GM12873 (cell line): ENCODE measurements at regions not wholly inside any gene's neighbourhood (a gene's known extent, or its start where the extent isn't known, plus 50 kb on each side); places are given as distances from the start of the nearest gene placed in this dataset.

Source experiments
- TF ChIP-seq, protein P1 (sequence below): IDR thresholded peaks from 2 replicates; pipeline ENCODE4 v1.5.1; 2012; ENCODE audit warnings: low read depth, mild to moderate bottlenecking, moderate library complexity, low read length, control low read depth; ENCODE audit not compliant: insufficient read depth; ENCODE audit errors: missing control alignments

DNA sequence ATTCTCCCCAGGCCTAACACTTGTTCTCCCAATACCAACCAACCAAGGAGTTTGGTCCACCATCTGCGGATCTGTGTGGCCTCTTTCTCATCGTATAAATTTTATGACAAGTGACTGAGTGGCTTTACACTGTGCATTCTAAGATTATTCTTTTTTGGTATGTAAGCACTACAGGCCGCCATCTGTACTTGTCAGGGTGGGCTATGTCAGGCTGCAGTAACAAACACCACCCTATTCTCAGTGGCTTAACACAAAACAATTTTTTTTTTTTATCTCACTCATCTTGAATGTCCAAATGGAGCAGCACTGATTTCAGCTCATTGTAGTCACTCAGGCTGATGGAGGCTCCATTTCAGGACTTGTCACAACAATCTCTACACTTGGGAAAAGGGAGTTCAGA is 412.7 kb upstream of the MIR17HG start:
- TF ChIP-seq, protein P1, sequence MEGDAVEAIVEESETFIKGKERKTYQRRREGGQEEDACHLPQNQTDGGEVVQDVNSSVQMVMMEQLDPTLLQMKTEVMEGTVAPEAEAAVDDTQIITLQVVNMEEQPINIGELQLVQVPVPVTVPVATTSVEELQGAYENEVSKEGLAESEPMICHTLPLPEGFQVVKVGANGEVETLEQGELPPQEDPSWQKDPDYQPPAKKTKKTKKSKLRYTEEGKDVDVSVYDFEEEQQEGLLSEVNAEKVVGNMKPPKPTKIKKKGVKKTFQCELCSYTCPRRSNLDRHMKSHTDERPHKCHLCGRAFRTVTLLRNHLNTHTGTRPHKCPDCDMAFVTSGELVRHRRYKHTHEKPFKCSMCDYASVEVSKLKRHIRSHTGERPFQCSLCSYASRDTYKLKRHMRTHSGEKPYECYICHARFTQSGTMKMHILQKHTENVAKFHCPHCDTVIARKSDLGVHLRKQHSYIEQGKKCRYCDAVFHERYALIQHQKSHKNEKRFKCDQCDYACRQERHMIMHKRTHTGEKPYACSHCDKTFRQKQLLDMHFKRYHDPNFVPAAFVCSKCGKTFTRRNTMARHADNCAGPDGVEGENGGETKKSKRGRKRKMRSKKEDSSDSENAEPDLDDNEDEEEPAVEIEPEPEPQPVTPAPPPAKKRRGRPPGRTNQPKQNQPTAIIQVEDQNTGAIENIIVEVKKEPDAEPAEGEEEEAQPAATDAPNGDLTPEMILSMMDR: no peak

DNA sequence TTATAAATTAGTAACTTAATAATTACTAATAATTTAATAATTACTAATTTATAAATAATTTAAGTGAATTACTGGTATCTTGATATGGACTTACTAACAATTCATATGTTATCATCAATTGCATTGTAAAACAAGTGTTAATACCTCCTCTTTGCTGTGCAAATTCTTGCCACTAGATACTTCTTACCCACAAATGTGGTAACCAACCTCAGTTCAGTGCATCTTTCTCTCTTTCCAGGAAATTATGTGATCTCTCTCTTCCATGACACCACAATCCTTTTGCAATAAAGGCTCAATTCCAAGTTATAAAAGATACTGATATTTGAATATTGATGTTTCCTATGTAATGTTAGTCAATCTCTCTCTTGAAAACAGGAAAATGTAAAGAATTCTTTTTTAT is 408.6 kb upstream of the MIR17HG start:
- TF ChIP-seq, protein P1: no peak

DNA sequence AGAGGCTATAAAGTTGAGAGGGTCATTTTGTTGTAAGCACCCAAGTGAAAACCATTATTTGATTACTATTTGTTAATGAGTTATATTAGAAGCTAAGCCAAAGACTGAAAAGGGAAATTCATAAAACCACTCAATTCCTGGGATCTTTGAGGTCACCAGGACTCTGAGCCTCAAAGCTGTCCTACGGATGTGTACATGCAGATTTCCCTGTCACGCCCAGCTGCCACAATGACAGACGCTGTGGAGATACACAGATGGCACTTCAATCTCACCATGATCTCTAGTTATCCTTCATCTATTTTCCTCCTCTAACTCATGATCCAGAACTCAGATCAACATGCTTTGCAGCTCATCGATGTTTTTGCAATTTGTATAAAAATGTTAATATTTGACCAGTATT is 403.5 kb upstream of the MIR17HG start:
- TF ChIP-seq, protein P1: no peak

DNA sequence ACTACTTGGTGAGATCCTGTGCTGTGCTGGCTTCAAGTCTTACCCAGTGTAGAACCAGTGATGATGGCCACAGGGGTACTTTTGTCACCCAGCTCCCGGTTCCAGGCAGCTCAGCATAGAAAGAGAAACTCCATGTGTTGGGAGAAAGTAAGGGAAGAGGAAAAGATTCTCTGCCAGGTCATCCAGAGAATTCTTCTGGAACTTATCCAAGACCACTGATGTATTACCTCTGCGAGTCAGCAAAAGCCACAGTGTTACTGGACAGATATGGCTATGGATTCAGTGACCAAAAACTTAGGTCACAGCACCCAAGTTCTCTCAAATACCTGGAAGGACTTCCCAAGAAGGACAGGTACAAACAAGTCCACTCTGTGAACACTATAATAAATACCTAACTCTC is 399.5 kb upstream of the MIR17HG start:
- TF ChIP-seq, protein P1: no peak

DNA sequence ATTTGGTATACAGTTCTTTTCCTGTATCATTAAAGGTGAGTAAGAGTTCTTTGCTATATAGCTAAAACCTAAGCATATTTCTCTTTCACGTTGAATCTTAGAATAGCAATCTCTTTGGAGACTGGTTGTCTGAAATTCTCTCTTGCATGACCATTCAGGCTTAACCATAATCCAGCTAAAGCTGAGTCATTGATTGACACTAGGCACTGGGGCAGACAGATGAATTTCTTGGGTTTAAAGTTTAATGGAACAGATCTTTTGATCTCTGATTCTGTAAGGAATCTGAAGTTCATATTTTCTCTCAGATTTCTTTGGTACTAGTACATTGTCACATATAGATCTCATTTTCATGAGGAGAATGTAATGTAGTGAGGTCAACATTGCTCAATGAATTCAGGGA is 397.3 kb upstream of the MIR17HG start:
- TF ChIP-seq, protein P1: no peak

DNA sequence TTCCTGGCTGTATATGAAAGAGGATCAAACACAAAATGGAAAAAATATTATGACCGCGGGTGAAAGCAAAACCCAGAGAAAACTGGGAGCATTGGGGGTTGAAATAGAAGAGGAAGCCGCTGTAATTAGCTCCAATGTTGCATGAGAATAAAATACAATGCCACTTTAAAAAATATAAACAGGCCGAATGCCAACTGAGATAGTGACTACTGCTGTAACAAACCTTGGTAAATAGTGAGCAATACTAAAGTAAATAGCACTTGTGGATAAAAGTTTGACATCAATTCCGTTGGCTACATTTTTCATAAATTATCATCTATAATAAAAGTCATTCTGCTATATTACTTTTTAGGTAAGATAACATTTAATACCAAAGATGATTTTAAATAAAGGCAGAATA is 395.8 kb upstream of the MIR17HG start:
- TF ChIP-seq, protein P1: no peak

DNA sequence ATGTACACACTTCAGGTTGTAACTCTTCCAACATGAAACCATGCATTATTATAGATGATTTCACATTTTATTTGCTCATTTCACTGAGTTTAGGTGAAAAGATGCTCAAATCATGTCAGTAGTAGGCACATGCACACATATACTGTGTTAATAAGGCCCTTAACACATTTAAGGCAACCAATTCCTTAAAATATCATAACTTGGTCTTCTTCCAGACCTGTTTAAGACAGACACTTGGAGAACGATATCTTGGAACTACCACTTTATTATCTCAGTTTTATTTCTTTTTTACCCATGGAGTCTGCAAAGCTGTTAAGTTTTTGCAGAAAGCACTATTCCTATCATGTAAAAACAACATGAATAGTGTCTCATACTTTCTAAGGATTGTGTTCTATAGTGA is 395.2 kb upstream of the MIR17HG start:
- TF ChIP-seq, protein P1: no peak
